ENCODE measurements at regions not wholly inside any gene's neighbourhood (a gene's known extent, or its start where the extent isn't known, plus 50 kb on each side); places are given as distances from the start of the nearest gene placed in this dataset.

DNA sequence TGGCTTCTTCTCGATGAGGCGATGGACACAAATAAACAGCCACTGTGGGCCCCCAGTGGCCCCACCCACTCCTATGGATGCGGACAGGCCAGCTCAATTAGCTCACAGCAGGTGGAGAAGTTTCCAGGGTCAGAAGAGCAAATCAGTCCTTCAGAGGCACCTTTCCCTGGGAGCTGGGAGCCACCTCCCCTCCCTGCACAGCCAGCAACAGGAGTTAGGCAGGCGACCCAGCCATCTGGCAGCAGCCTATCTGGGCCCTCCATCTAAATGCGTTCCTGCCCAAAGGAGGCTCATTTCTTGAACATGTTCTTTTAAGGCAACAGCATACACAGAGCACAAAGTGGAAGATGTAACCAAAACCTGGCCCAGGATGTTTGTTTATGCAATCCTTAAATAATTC, 211.9 kb upstream of the ARRDC4 start:
- H3K27ac ChIP-seq (replicated peaks) = no peak overlapping the region
- intact Hi-C loops (cut with micrococcal nuclease) = no loop called here
- no peak overlapping the region for H3K4me3 ChIP-seq
- no peaks in the 10 kb centered on the region for H3K36me3 ChIP-seq
- H3K4me1 ChIP-seq = no peaks in the 10 kb centered on the region
- H3K9me3 ChIP-seq (replicated peaks) = peaks cover 3% of the 10 kb centered on the region
- no peaks in the 10 kb centered on the region for H3K27me3 ChIP-seq (ENCODE audit: low read depth)
- TF ChIP-seq, protein P1, sequence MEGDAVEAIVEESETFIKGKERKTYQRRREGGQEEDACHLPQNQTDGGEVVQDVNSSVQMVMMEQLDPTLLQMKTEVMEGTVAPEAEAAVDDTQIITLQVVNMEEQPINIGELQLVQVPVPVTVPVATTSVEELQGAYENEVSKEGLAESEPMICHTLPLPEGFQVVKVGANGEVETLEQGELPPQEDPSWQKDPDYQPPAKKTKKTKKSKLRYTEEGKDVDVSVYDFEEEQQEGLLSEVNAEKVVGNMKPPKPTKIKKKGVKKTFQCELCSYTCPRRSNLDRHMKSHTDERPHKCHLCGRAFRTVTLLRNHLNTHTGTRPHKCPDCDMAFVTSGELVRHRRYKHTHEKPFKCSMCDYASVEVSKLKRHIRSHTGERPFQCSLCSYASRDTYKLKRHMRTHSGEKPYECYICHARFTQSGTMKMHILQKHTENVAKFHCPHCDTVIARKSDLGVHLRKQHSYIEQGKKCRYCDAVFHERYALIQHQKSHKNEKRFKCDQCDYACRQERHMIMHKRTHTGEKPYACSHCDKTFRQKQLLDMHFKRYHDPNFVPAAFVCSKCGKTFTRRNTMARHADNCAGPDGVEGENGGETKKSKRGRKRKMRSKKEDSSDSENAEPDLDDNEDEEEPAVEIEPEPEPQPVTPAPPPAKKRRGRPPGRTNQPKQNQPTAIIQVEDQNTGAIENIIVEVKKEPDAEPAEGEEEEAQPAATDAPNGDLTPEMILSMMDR (IDR thresholded peaks at IDR 0.05; ENCODE audit: borderline replicate concordance) = no peak
- no peak for DNase-seq

DNA sequence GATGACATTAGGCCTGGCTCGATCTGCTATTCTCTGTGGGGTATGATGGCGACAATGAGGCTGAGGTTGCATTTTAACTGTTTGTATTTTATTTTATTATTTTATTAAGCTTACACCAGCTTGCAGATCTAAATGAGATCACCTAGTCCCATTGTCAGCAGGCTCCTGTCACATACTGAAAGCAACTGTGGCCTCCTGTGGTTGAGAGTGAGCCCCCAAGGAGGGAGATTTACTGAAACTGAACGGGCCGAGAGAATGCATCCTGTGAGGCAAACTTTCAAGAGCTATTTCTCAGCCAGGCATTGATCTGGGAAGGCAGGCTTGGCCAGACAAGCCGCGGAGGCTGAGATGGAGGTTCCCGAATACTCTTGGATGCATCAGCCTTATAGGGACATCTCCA, 210.4 kb upstream of the ARRDC4 start:
- Histone ChIP-seq H3K4me3 (no peak overlapping the region), H3K9me3 (replicated peaks) (peaks cover 3% of the 10 kb centered on the region), H3K27ac (replicated peaks) (no peak overlapping the region), H3K36me3 (no peaks in the 10 kb centered on the region), H3K4me1 (no peaks in the 10 kb centered on the region), H3K27me3 (ENCODE audit: low read depth) (no peaks in the 10 kb centered on the region)
- intact Hi-C loops (cut with micrococcal nuclease) = no loop called here
- no peak for DNase-seq
- TF ChIP-seq, protein P1 (IDR thresholded peaks at IDR 0.05; ENCODE audit: borderline replicate concordance) = no peak

DNA sequence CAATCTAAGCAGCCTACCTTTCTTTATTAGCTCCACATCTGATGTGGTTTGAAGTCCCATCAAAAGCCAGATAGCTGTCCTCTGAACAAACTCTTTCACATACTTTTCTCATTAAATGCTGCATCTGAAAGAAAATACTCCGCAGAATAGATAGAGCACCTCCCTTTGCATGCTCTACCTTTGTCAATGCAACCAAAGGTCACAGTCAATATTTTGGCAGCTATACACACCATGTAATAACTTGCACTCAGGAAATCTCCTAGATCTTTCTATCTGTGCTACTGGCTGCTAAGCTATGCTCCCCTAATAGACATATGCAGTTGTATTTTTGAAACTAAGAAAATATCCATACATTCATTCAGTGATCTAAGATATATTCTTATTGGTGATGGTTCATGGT, 204.8 kb upstream of the ARRDC4 start:
- no peak for DNase-seq
- Histone ChIP-seq H3K27me3 (ENCODE audit: low read depth) (peaks cover 13% of the 10 kb centered on the region), H3K36me3 (no peaks in the 10 kb centered on the region), H3K9me3 (replicated peaks) (no peaks in the 10 kb centered on the region), H3K4me3 (no peak overlapping the region), H3K4me1 (no peaks in the 10 kb centered on the region), H3K27ac (replicated peaks) (no peak overlapping the region)
- TF ChIP-seq, protein P1 (IDR thresholded peaks at IDR 0.05; ENCODE audit: borderline replicate concordance) = no peak
- intact Hi-C loops (cut with micrococcal nuclease) = no loop called here

DNA sequence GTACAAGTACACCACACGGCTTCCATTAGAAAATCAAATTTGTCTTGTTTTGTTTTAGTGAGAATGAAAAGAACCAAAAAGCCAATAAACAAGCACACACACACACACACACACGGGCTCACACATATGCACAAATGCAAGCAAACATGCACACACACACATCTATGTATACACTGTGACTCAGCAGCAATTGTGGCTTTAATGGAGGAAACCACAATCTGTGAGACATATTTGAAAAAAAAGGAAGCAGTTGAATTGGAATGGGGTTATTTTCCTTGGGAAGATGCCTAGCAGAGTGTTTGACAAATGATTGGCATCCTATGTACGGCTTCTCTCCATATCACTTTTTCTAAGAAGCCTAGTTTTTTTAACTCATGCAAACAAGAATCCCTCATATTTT, 201.1 kb upstream of the ARRDC4 start:
- intact Hi-C loops (cut with micrococcal nuclease) = no loop called here
- Histone ChIP-seq H3K4me1 (no peaks in the 10 kb centered on the region), H3K9me3 (replicated peaks) (no peaks in the 10 kb centered on the region), H3K36me3 (no peaks in the 10 kb centered on the region), H3K27me3 (ENCODE audit: low read depth) (peaks cover 22% of the 10 kb centered on the region), H3K4me3 (no peak overlapping the region), H3K27ac (replicated peaks) (no peak overlapping the region)
- TF ChIP-seq, protein P1 (IDR thresholded peaks at IDR 0.05; ENCODE audit: borderline replicate concordance) = no peak
- DNase-seq = no peak

DNA sequence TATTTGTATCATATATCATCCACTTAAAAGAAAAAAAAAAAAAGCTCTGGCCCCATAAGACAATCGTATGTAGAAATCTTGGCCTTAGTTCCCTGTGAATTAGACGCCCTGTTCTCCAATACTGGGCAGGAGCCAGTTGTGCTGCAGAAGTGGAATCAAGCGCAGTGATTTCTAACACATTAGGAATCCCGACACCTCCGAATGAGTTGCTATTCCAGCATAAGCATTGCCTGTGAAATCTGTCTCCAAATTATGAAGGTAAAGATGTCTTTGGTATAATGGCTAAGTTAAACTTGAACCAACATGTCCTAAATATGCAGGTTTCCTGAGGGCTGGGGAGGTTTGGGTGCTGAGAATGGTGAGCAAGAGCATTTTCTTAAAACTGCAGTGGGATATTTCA, 199.4 kb upstream of the ARRDC4 start:
- intact Hi-C loops (cut with micrococcal nuclease) = no loop called here
- H3K27ac ChIP-seq (replicated peaks) = no peak overlapping the region
- TF ChIP-seq, protein P1 (IDR thresholded peaks at IDR 0.05; ENCODE audit: borderline replicate concordance) = no peak

DNA sequence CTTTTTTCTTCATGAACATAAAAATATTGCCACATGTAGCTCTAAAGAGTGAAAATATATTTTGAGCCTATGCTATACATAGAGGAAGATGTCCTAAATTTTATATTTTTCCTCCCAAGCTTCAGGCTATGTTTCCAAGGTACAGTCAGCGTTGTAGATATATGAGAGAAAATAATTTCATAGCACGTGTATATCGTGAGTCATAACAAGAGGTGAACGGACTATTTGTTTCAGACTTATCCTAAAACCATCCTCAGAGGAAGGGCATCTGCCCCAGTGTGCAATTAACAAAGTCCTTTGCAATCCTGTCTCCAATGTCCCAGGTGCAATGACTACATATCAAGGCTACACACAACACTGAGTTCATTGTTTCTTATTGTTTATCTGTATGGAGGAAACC, 177.3 kb upstream of the ARRDC4 start:
- no peak for DNase-seq
- H3K9me3 ChIP-seq (replicated peaks) = peaks cover 5% of the 10 kb centered on the region
- intact Hi-C loops (cut with micrococcal nuclease) = no loop called here
- TF ChIP-seq, protein P1 (IDR thresholded peaks at IDR 0.05; ENCODE audit: borderline replicate concordance) = no peak
- H3K4me1 ChIP-seq = no peaks in the 10 kb centered on the region
- H3K36me3 ChIP-seq = no peaks in the 10 kb centered on the region
- no peaks in the 10 kb centered on the region for H3K27me3 ChIP-seq (ENCODE audit: low read depth)
- no peak overlapping the region for H3K4me3 ChIP-seq
- no peak overlapping the region for H3K27ac ChIP-seq (replicated peaks)

More for the DNA sequence above, 199.4 kb upstream of the ARRDC4 start:
- Histone ChIP-seq H3K4me1 (no peaks in the 10 kb centered on the region), H3K9me3 (replicated peaks) (no peaks in the 10 kb centered on the region), H3K36me3 (no peaks in the 10 kb centered on the region), H3K4me3 (no peak overlapping the region), H3K27me3 (ENCODE audit: low read depth) (peaks cover 17% of the 10 kb centered on the region)
- no peak for DNase-seq
